WTC11 (cell line): ENCODE measurements at regions not wholly inside any gene's neighbourhood (a gene's known extent, or its start where the extent isn't known, plus 50 kb on each side); places are given as distances from the start of the nearest gene placed in this dataset.

Experiments used
- ATAC-seq: fragments of 200-7000 bp; cut with Tn5 transposase; 2 replicates; pipeline ENCODE4 v1.10.0; 2021; ENCODE audit warnings: mild to moderate bottlenecking, moderate library complexity
- CTCF ChIA-PET: fragments of 300-600 bp; sonication (Branson Sonifier 250); formaldehyde crosslinking; loops from one replicate; lab custom pipeline; 2021; ENCODE audit warnings: antibody characterized with exemption; lab: Charles Lee
- POLR2A ChIA-PET: fragments of 350-600 bp; sonication (Branson Sonifier 250); formaldehyde crosslinking; loops from one replicate; lab custom pipeline; 2021; ENCODE audit warnings: antibody characterized with exemption; lab: Charles Lee
- DNase-seq: peaks from one replicate; pipeline ENCODE4 v3.0.0; 2021; ENCODE audit warnings: low spot score
- H3K27ac Mint-ChIP-seq: 2 replicates; pipeline ENCODE4 v1.8.0; 2021; ENCODE audit warnings: mixed read lengths
- H3K27me3 Mint-ChIP-seq: 2 replicates; pipeline ENCODE4 v1.8.0; 2021; ENCODE audit warnings: low read depth, mild to moderate bottlenecking, moderate library complexity, mixed read lengths
- H3K36me3 Mint-ChIP-seq: 2 replicates; pipeline ENCODE4 v1.8.0; 2021; ENCODE audit warnings: mixed read lengths
- H3K4me1 Mint-ChIP-seq: 2 replicates; pipeline ENCODE4 v1.8.0; 2022; ENCODE audit warnings: mixed read lengths
- H3K4me3 Mint-ChIP-seq: 2 replicates; pipeline ENCODE4 v1.8.0; 2021; ENCODE audit warnings: mild to moderate bottlenecking, moderate library complexity, mixed read lengths
- H3K9me3 Mint-ChIP-seq: 2 replicates; pipeline ENCODE4 v1.8.0; 2021; ENCODE audit warnings: mixed read lengths
- ATF1 ChIP-seq: sonication (generic); formaldehyde crosslinking; IDR thresholded peaks from 2 replicates; pipeline ENCODE4 v1.8.1; 2023; ENCODE audit warnings: mild to moderate bottlenecking, moderate library complexity, missing genetic modification reagents
- FOXJ3 ChIP-seq: sonication (generic); formaldehyde crosslinking; IDR thresholded peaks from 2 replicates; pipeline ENCODE4 v1.9.0; 2021; ENCODE audit warnings: missing genetic modification reagents, mild to moderate bottlenecking, borderline replicate concordance
- FOXK1 ChIP-seq: sonication (generic); formaldehyde crosslinking; IDR thresholded peaks from 2 replicates; pipeline ENCODE4 v1.8.0; 2022; ENCODE audit warnings: mild to moderate bottlenecking, moderate library complexity, missing genetic modification reagents
- GABPB1 ChIP-seq: sonication (generic); formaldehyde crosslinking; IDR thresholded peaks from 2 replicates; pipeline ENCODE4 v1.8.1; 2023; ENCODE audit warnings: mild to moderate bottlenecking, missing genetic modification reagents
- HMGA2 ChIP-seq: fragments of 250-450 bp; sonication (Bioruptor Pico); IDR thresholded peaks from 2 replicates; pipeline ENCODE4 v1.4.0; 2021; ENCODE audit warnings: mild to moderate bottlenecking, moderate library complexity
- JAZF1 ChIP-seq: fragments of 250-450 bp; sonication (Bioruptor Pico); IDR thresholded peaks from 2 replicates; pipeline ENCODE4 v1.9.0; 2021; ENCODE audit warnings: moderate library complexity, mild to moderate bottlenecking, inconsistent platforms
- KAT7 ChIP-seq: sonication (generic); formaldehyde crosslinking; IDR thresholded peaks from 2 replicates; pipeline ENCODE4 v1.8.1; 2023; ENCODE audit warnings: missing genetic modification reagents, mild to moderate bottlenecking, borderline replicate concordance
- NR3C1 ChIP-seq: sonication (generic); formaldehyde crosslinking; conservative IDR thresholded peaks from 2 replicates; pipeline ENCODE4 v1.8.1; 2023; ENCODE audit warnings: low read depth, mild to moderate bottlenecking, missing genetic modification reagents
- RORB ChIP-seq: fragments of 250-450 bp; sonication (Bioruptor Pico); IDR thresholded peaks from 2 replicates; pipeline ENCODE4 v1.9.0; 2021; ENCODE audit warnings: mild to moderate bottlenecking
- SMAD4 ChIP-seq: sonication (generic); formaldehyde crosslinking; IDR thresholded peaks from 2 replicates; pipeline ENCODE4 v1.8.0; 2022; ENCODE audit warnings: mild to moderate bottlenecking, missing genetic modification reagents
- TEAD1 ChIP-seq: sonication (generic); formaldehyde crosslinking; IDR thresholded peaks from 2 replicates; pipeline ENCODE4 v1.8.0; 2022; ENCODE audit warnings: mild to moderate bottlenecking, missing genetic modification reagents
- ZNF121 ChIP-seq: sonication (generic); formaldehyde crosslinking; IDR thresholded peaks from 2 replicates; pipeline ENCODE4 v1.8.0; 2023; ENCODE audit warnings: missing genetic modification reagents
- ZNF219 ChIP-seq: sonication (generic); formaldehyde crosslinking; IDR thresholded peaks from 2 replicates; pipeline ENCODE4 v1.8.0; 2023; ENCODE audit warnings: missing genetic modification reagents, mild to moderate bottlenecking, borderline replicate concordance
- ZNF396 ChIP-seq: fragments of 250-450 bp; sonication (Bioruptor Pico); IDR thresholded peaks from 2 replicates; pipeline ENCODE4 v1.8.0; 2021; ENCODE audit warnings: mild to moderate bottlenecking, moderate library complexity, borderline replicate concordance
- ZNF416 ChIP-seq: fragments of 250-450 bp; sonication (Bioruptor Pico); IDR thresholded peaks from 2 replicates; pipeline ENCODE4 v1.9.0; 2021; ENCODE audit warnings: mild to moderate bottlenecking, inconsistent platforms
- TF ChIP-seq, protein P1 (sequence below): fragments of 200-600 bp; IDR thresholded peaks from 2 replicates; pipeline ENCODE4 v1.8.0; 2022; ENCODE audit warnings: antibody characterized with exemption
- TF ChIP-seq, protein P2 (sequence below): sonication (generic); formaldehyde crosslinking; IDR thresholded peaks from 2 replicates; pipeline ENCODE4 v1.8.1; 2023; ENCODE audit warnings: mild to moderate bottlenecking, missing genetic modification reagents, borderline replicate concordance
- TF ChIP-seq, protein P3 (sequence below): fragments of 250-450 bp; sonication (Bioruptor Pico); IDR thresholded peaks from 2 replicates; pipeline ENCODE4 v1.9.0; 2021; ENCODE audit warnings: mild to moderate bottlenecking
- TF ChIP-seq, protein P4 (sequence below): sonication (generic); formaldehyde crosslinking; IDR thresholded peaks from 2 replicates; pipeline ENCODE4 v1.8.0; 2022; ENCODE audit warnings: missing genetic modification reagents
- TF ChIP-seq, protein P5 (sequence below): sonication (generic); formaldehyde crosslinking; IDR thresholded peaks from 2 replicates; pipeline ENCODE4 v1.8.0; 2023; ENCODE audit warnings: mild to moderate bottlenecking, missing genetic modification reagents

DNA sequence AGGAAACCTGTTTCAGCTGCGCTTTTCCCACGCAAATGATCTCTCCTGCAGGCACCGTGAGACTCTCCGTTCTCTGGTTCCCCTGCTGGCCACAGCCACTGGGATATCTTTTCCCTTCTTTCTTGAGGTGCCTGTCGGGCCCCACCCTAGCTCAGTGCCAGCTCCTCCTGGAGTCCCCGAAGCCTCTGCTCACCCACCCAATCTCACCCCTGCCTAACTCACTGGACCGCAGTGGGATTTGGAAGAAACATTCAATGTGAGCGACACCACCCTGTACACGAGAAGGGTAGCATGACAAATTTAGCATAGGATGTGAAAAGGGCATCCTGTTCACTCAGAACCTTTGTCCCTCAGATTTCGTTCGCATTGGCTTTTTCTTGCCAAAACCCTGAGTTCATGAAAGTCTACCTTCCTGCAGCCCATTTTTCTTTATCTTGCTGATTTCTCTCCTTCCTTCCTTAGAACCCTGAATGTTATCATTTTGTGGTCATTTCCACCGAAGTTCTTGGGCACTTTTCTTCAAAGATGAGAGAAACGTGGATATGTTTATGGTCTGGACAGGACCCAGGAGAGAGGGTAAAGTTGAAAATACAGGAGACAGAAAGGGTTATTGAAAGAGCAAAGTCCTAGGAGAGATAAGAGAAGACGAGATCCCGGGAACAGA, 63.6 kb upstream of the ELK3 start:
- Mint-ChIP-seq H3K27ac (no peak overlapping the region), H3K9me3 (no peaks in the 10 kb centered on the region), H3K4me3 (no peak overlapping the region), H3K27me3 (no peaks in the 10 kb centered on the region), H3K36me3 (no peaks in the 10 kb centered on the region), H3K4me1 (peaks cover 14% of the 10 kb centered on the region)
- ChIA-PET POLR2A (no interaction called here), CTCF (interaction anchor here (1.0 to 1.5 kb wide), 2 partner anchors 12 to 85 kb away, joined by 4 to 5 read pairs; no protein-coding TSS in a partner anchor)
- TF ChIP-seq NR3C1 (CRISPR knock-in tag): no peak
- TF ChIP-seq, protein P1, sequence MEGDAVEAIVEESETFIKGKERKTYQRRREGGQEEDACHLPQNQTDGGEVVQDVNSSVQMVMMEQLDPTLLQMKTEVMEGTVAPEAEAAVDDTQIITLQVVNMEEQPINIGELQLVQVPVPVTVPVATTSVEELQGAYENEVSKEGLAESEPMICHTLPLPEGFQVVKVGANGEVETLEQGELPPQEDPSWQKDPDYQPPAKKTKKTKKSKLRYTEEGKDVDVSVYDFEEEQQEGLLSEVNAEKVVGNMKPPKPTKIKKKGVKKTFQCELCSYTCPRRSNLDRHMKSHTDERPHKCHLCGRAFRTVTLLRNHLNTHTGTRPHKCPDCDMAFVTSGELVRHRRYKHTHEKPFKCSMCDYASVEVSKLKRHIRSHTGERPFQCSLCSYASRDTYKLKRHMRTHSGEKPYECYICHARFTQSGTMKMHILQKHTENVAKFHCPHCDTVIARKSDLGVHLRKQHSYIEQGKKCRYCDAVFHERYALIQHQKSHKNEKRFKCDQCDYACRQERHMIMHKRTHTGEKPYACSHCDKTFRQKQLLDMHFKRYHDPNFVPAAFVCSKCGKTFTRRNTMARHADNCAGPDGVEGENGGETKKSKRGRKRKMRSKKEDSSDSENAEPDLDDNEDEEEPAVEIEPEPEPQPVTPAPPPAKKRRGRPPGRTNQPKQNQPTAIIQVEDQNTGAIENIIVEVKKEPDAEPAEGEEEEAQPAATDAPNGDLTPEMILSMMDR: no peak
- TF ChIP-seq, protein P2, sequence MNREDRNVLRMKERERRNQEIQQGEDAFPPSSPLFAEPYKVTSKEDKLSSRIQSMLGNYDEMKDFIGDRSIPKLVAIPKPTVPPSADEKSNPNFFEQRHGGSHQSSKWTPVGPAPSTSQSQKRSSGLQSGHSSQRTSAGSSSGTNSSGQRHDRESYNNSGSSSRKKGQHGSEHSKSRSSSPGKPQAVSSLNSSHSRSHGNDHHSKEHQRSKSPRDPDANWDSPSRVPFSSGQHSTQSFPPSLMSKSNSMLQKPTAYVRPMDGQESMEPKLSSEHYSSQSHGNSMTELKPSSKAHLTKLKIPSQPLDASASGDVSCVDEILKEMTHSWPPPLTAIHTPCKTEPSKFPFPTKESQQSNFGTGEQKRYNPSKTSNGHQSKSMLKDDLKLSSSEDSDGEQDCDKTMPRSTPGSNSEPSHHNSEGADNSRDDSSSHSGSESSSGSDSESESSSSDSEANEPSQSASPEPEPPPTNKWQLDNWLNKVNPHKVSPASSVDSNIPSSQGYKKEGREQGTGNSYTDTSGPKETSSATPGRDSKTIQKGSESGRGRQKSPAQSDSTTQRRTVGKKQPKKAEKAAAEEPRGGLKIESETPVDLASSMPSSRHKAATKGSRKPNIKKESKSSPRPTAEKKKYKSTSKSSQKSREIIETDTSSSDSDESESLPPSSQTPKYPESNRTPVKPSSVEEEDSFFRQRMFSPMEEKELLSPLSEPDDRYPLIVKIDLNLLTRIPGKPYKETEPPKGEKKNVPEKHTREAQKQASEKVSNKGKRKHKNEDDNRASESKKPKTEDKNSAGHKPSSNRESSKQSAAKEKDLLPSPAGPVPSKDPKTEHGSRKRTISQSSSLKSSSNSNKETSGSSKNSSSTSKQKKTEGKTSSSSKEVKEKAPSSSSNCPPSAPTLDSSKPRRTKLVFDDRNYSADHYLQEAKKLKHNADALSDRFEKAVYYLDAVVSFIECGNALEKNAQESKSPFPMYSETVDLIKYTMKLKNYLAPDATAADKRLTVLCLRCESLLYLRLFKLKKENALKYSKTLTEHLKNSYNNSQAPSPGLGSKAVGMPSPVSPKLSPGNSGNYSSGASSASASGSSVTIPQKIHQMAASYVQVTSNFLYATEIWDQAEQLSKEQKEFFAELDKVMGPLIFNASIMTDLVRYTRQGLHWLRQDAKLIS (CRISPR knock-in tag): no peak
- no peak for TF ChIP-seq ZNF219 (CRISPR knock-in tag)
- no peak for TF ChIP-seq ZNF416 (CRISPR knock-in tag)
- TF ChIP-seq, protein P3, sequence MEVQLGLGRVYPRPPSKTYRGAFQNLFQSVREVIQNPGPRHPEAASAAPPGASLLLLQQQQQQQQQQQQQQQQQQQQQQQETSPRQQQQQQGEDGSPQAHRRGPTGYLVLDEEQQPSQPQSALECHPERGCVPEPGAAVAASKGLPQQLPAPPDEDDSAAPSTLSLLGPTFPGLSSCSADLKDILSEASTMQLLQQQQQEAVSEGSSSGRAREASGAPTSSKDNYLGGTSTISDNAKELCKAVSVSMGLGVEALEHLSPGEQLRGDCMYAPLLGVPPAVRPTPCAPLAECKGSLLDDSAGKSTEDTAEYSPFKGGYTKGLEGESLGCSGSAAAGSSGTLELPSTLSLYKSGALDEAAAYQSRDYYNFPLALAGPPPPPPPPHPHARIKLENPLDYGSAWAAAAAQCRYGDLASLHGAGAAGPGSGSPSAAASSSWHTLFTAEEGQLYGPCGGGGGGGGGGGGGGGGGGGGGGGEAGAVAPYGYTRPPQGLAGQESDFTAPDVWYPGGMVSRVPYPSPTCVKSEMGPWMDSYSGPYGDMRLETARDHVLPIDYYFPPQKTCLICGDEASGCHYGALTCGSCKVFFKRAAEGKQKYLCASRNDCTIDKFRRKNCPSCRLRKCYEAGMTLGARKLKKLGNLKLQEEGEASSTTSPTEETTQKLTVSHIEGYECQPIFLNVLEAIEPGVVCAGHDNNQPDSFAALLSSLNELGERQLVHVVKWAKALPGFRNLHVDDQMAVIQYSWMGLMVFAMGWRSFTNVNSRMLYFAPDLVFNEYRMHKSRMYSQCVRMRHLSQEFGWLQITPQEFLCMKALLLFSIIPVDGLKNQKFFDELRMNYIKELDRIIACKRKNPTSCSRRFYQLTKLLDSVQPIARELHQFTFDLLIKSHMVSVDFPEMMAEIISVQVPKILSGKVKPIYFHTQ (CRISPR knock-in tag): no peak
- TF ChIP-seq HMGA2 (CRISPR knock-in tag): no peak
- TF ChIP-seq KAT7 (CRISPR knock-in tag): no peak
- no peak for TF ChIP-seq ZNF121
- no peak for TF ChIP-seq FOXJ3 (CRISPR knock-in tag)
- TF ChIP-seq ATF1: no peak
- TF ChIP-seq, protein P4, sequence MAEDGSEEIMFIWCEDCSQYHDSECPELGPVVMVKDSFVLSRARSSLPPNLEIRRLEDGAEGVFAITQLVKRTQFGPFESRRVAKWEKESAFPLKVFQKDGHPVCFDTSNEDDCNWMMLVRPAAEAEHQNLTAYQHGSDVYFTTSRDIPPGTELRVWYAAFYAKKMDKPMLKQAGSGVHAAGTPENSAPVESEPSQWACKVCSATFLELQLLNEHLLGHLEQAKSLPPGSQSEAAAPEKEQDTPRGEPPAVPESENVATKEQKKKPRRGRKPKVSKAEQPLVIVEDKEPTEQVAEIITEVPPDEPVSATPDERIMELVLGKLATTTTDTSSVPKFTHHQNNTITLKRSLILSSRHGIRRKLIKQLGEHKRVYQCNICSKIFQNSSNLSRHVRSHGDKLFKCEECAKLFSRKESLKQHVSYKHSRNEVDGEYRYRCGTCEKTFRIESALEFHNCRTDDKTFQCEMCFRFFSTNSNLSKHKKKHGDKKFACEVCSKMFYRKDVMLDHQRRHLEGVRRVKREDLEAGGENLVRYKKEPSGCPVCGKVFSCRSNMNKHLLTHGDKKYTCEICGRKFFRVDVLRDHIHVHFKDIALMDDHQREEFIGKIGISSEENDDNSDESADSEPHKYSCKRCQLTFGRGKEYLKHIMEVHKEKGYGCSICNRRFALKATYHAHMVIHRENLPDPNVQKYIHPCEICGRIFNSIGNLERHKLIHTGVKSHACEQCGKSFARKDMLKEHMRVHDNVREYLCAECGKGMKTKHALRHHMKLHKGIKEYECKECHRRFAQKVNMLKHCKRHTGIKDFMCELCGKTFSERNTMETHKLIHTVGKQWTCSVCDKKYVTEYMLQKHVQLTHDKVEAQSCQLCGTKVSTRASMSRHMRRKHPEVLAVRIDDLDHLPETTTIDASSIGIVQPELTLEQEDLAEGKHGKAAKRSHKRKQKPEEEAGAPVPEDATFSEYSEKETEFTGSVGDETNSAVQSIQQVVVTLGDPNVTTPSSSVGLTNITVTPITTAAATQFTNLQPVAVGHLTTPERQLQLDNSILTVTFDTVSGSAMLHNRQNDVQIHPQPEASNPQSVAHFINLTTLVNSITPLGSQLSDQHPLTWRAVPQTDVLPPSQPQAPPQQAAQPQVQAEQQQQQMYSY (CRISPR knock-in tag): no peak
- no peak for TF ChIP-seq JAZF1 (CRISPR knock-in tag)
- TF ChIP-seq, protein P5, sequence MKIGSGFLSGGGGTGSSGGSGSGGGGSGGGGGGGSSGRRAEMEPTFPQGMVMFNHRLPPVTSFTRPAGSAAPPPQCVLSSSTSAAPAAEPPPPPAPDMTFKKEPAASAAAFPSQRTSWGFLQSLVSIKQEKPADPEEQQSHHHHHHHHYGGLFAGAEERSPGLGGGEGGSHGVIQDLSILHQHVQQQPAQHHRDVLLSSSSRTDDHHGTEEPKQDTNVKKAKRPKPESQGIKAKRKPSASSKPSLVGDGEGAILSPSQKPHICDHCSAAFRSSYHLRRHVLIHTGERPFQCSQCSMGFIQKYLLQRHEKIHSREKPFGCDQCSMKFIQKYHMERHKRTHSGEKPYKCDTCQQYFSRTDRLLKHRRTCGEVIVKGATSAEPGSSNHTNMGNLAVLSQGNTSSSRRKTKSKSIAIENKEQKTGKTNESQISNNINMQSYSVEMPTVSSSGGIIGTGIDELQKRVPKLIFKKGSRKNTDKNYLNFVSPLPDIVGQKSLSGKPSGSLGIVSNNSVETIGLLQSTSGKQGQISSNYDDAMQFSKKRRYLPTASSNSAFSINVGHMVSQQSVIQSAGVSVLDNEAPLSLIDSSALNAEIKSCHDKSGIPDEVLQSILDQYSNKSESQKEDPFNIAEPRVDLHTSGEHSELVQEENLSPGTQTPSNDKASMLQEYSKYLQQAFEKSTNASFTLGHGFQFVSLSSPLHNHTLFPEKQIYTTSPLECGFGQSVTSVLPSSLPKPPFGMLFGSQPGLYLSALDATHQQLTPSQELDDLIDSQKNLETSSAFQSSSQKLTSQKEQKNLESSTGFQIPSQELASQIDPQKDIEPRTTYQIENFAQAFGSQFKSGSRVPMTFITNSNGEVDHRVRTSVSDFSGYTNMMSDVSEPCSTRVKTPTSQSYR (CRISPR knock-in tag): no peak
- TF ChIP-seq SMAD4 (CRISPR knock-in tag): no peak
- no peak for TF ChIP-seq RORB (CRISPR knock-in tag)
- no peak for TF ChIP-seq ZNF396 (CRISPR knock-in tag)
- no peak for TF ChIP-seq TEAD1 (CRISPR knock-in tag)
- no peak for TF ChIP-seq GABPB1 (CRISPR knock-in tag)
- no peak for TF ChIP-seq FOXK1 (CRISPR knock-in tag)
- ATAC-seq (peak; percentile 64), DNase-seq (no peak)
